GM21526 (cell line): ENCODE measurements at regions not wholly inside any gene's neighbourhood (a gene's known extent, or its start where the extent isn't known, plus 50 kb on each side); places are given as distances from the start of the nearest gene placed in this dataset.
"Not testable (repeated sequence)": the region's sequence is repeated elsewhere in the genome, so short reads cannot be mapped to it uniquely, and the experiment has no call there.

Source experiments
- ATAC-seq: cut with Tn5 transposase; IDR thresholded peaks from one replicate; pipeline ENCODE4 v1.9.1; 2021; ENCODE audit warnings: moderate library complexity; ENCODE audit not compliant: unreplicated experiment, low FRiP score

DNA sequence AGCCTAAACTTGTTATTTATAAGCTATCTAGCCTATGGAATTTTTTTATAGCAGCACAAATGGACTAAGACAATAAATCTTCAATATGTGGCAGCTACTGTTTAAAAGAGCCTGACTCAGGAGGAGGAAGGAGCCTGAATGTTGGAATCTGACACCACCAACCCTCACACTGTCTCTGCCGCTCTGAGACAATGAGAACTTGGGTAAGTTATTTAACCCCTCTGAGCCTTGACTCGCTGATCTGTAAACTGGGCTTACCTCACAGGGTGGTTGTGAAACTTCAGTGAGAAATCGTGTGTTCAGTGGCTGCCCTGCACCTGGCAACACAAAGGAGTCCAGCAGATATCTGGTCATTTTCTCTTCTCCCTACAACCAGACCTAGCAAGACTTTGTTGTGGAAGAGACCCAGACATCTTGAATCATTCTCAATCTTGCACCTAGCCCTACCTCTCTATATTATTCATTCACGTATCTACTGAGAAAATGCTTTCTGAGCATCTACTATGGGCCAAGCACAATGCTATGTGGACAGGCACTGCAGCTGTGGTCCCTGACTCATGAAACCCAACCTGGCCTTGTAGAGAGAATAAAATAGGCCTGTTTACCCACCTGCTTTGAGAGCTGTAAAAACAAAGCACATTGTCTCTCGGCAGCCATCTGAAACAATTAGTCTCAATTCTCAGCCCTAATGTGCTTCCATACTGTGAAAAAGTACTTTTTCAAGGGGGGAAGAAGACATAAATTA lies 81.9 kb upstream of the SLC25A36 start:
- no peak for ATAC-seq

DNA sequence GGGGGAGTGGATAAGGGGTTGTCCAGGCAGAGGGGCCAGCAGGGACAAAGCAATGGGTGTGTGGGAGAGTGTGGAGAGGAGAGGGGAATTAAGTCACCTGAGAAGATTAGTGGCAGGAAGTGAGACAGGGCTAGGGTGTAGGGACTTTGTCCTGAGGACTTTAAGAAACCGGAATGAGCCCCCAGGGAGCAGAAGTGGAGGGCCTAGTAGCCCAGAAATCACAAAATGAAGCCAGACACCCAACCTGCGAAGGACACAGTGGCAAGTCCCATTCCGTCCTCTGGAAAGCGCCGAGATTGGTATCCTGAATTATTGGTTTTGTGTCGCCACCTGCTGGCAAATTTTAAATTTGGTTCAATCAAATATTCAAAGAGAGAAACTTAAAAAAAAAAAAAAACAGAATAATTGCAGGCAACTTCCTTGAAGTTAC lies 78.0 kb upstream of the SLC25A36 start:
- ATAC-seq = no peak

DNA sequence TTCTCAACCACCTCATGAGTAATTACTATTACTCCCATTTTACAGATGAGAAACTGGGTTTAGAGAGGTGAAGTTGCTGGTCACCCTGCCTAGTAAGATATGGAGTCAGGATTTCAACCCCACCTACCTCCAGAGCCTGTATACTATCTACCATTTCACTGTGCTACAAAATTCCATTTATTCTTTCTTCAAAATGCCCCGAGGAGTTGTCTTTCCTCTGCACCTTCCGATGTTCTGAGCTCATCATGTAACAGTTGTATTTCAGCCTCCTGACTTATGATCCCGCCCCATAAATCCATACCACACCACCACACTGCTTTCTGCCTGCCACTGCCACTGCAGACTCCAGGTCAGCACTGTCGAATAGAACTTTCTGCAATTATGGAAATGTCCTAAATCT lies 71.3 kb upstream of the SLC25A36 start:
- ATAC-seq = no peak

DNA sequence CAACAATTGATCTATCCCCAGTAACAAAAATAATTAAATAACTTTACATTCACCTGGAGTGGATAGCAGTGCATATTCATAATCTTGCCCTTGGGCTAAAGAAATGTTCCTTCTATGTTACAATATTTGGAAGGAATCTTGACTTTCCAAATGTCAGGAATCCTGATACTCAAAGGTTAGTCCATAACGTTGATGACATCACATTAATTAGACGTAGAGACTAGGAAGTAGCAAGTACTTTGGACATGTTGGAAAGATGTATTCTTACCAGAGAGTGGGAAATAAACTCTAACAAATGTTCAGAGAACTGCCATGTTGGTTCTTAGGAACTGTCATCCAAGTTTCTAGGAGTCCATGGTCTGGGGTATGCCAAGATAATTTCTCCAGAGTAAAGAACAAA lies 70.6 kb upstream of the SLC25A36 start:
- ATAC-seq = no peak

DNA sequence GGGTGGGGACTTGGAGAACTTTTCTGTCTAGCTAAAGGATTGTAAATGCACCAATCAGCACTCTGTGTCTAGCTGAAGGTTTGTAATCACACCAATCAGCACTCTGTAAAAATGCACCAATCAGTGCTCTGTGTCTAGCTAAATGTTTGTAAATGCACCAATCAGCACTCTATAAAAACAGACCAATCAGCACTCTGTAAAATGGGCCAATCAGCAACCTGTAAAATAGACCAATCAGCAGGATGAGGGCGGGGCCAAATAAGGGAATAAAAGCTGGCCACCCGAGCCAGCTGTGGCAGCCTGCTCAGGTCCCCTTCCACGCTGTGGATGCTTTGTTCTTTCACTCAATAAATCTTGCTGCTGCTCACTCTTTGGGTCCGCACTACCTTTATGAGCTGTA lies 69.5 kb upstream of the SLC25A36 start:
- ATAC-seq = not testable (repeated sequence)

GRCh38 chr3:140883428-140884040 lies 58.1 kb upstream of the SLC25A36 start:
- no peak for ATAC-seq

DNA sequence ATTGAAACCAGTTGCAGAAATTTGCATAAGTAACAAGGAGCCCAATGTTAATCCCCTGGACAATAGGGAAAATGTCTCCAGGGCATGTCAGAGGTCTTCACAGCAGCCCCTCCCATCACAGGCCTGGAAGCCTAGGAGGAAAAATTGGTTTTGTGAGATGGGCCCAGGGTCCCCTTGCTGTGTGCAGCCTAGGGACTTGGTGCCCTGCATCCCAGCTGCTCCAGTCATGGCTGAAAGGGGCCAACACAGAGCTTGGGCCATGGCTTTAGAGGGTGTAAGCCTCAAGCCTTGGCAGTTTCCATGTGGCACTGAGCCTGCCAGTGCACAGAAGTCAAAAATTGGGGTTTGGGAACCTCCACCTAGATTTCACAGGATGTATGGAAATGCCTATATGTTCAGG lies 55.9 kb upstream of the SLC25A36 start:
- not testable (repeated sequence) for ATAC-seq
